NCI-H82 (cell line): ENCODE measurements at regions not wholly inside any gene's neighbourhood (a gene's known extent, or its start where the extent isn't known, plus 50 kb on each side); places are given as distances from the start of the nearest gene placed in this dataset.

ENCODE experiments used
- DNase-seq: peaks from one replicate; lab custom pipeline; 2025; lab: John Stamatoyannopoulos, UW

GRCh38 chr18:24561369-24561965, 101.0 kb downstream of the HRH4 start:
- DNase-seq: no peak

GRCh38 chr18:24567199-24567598, 106.8 kb downstream of the HRH4 start:
- DNase-seq: peak; percentile 85

- no peak for DNase-seq
Measured at GRCh38 chr18:24570716-24571115, 110.3 kb downstream of the HRH4 start.

- DNase-seq: no peak
Measured at GRCh38 chr18:24582771-24583170, 122.3 kb downstream of the HRH4 start.

- DNase-seq: no peak
Measured at GRCh38 chr18:24584205-24584604, 123.8 kb downstream of the HRH4 start.

- no peak for DNase-seq
Measured at GRCh38 chr18:24584813-24585212, 124.4 kb downstream of the HRH4 start.

GRCh38 chr18:24585996-24586566, 125.6 kb downstream of the HRH4 start:
- DNase-seq: no peak

GRCh38 chr18:24586662-24587360, 126.4 kb downstream of the HRH4 start:
- DNase-seq: no peak

- no peak for DNase-seq
Measured at GRCh38 chr18:24588440-24588839, 128.0 kb downstream of the HRH4 start.

GRCh38 chr18:24590946-24591345, 130.5 kb downstream of the HRH4 start:
- no peak for DNase-seq

- no peak for DNase-seq
Measured at GRCh38 chr18:24593401-24593800, 133.0 kb downstream of the HRH4 start.

- DNase-seq: no peak
Measured at GRCh38 chr18:24593886-24594285, 133.4 kb downstream of the HRH4 start.

GRCh38 chr18:24595561-24596031, 135.2 kb downstream of the HRH4 start:
- DNase-seq: peak; percentile 57

- DNase-seq: peak; percentile 94
Measured at GRCh38 chr18:24600076-24600654, 139.7 kb downstream of the HRH4 start.

GRCh38 chr18:24601585-24601984, 141.1 kb downstream of the HRH4 start:
- DNase-seq: peak; percentile 16

GRCh38 chr18:24602201-24602600, 141.8 kb downstream of the HRH4 start:
- DNase-seq: peak; percentile 16

- DNase-seq: no peak
Measured at GRCh38 chr18:24603151-24603550, 142.7 kb downstream of the HRH4 start.

- no peak for DNase-seq
Measured at GRCh38 chr18:24605444-24605843, 145.0 kb downstream of the HRH4 start.

GRCh38 chr18:24609254-24609653, 148.8 kb downstream of the HRH4 start:
- no peak for DNase-seq

- DNase-seq: no peak
Measured at GRCh38 chr18:24611075-24611474, 150.6 kb downstream of the HRH4 start.

- no peak for DNase-seq
Measured at GRCh38 chr18:24613896-24614640, 153.6 kb downstream of the HRH4 start.

GRCh38 chr18:24616653-24617052, 156.2 kb downstream of the HRH4 start:
- DNase-seq: no peak
